HEK293T (cell line): ENCODE measurements at regions not wholly inside any gene's neighbourhood (a gene's known extent, or its start where the extent isn't known, plus 50 kb on each side); places are given as distances from the start of the nearest gene placed in this dataset.

Source experiments
- CTCF ChIA-PET: fragments of 350-600 bp; formaldehyde crosslinking; extraction: SDS; loops from one replicate; lab custom pipeline; 2021; ENCODE audit warnings: antibody characterized with exemption, inconsistent platforms; lab: Yijun Ruan, JAX
- POLR2A ChIA-PET: fragments of 350-600 bp; formaldehyde crosslinking; extraction: SDS; loops from one replicate; lab custom pipeline; 2020; ENCODE audit warnings: antibody characterized with exemption, inconsistent platforms; lab: Yijun Ruan, JAX
- DNase-seq: peaks from one replicate; pipeline ENCODE4 v3.0.0; 2012; ENCODE audit warnings: mixed read lengths; ENCODE audit errors: extremely low spot score
- ARNT ChIP-seq: fragments of 450-650 bp; IDR thresholded peaks from 2 replicates; pipeline ENCODE4 v1.6.1; 2017; ENCODE audit warnings: mild to moderate bottlenecking
- BHLHE40 ChIP-seq: fragments of 450-650 bp; IDR thresholded peaks from 2 replicates; pipeline ENCODE4 v1.6.1; 2016; ENCODE audit warnings: mild to moderate bottlenecking, moderate library complexity, borderline replicate concordance
- CTBP1 ChIP-seq: fragments of 450-650 bp; IDR thresholded peaks from 2 replicates; pipeline ENCODE4 v1.6.1; 2016; ENCODE audit warnings: borderline replicate concordance
- ELF4 ChIP-seq: fragments of 450-650 bp; IDR thresholded peaks from 2 replicates; pipeline ENCODE4 v1.6.1; 2017; ENCODE audit warnings: antibody characterized with exemption
- FOXA1 ChIP-seq: fragments of 450-650 bp; IDR thresholded peaks from 2 replicates; pipeline ENCODE4 v1.6.1; 2016; ENCODE audit warnings: mild to moderate bottlenecking
- FOXK2 ChIP-seq: fragments of 450-650 bp; IDR thresholded peaks from 2 replicates; pipeline ENCODE4 v1.6.1; 2016; ENCODE audit warnings: mild to moderate bottlenecking
- FOXM1 ChIP-seq: fragments of 450-650 bp; IDR thresholded peaks from 2 replicates; pipeline ENCODE4 v1.6.1; 2017; ENCODE audit warnings: mild to moderate bottlenecking, borderline replicate concordance
- HDGF ChIP-seq: fragments of 450-650 bp; IDR thresholded peaks from 2 replicates; pipeline ENCODE4 v1.6.1; 2017; ENCODE audit warnings: antibody characterized with exemption, borderline replicate concordance
- L3MBTL2 ChIP-seq: fragments of 450-650 bp; conservative IDR thresholded peaks from 2 replicates; pipeline ENCODE4 v1.6.1; 2016; ENCODE audit warnings: mild to moderate bottlenecking
- LEF1 ChIP-seq: fragments of 450-650 bp; IDR thresholded peaks from 2 replicates; pipeline ENCODE4 v1.6.1; 2017; ENCODE audit warnings: mild to moderate bottlenecking, borderline replicate concordance
- NFRKB ChIP-seq: fragments of 450-650 bp; IDR thresholded peaks from 2 replicates; pipeline ENCODE4 v1.6.1; 2016; ENCODE audit warnings: mild to moderate bottlenecking, moderate library complexity
- SP1 ChIP-seq: fragments of 450-650 bp; IDR thresholded peaks from 2 replicates; pipeline ENCODE4 v1.6.1; 2017
- SUZ12 ChIP-seq: fragments of 450-650 bp; IDR thresholded peaks from 2 replicates; pipeline ENCODE4 v1.6.1; 2016; ENCODE audit warnings: mild to moderate bottlenecking
- TARDBP ChIP-seq: fragments of 450-650 bp; IDR thresholded peaks from 2 replicates; pipeline ENCODE4 v1.6.1; 2016
- ZNF384 ChIP-seq: fragments of 450-650 bp; IDR thresholded peaks from 2 replicates; pipeline ENCODE4 v1.6.1; 2016
- TF ChIP-seq, protein P1 (sequence below): fragments of 450-650 bp; IDR thresholded peaks from 2 replicates; pipeline ENCODE4 v1.6.1; 2016

DNA sequence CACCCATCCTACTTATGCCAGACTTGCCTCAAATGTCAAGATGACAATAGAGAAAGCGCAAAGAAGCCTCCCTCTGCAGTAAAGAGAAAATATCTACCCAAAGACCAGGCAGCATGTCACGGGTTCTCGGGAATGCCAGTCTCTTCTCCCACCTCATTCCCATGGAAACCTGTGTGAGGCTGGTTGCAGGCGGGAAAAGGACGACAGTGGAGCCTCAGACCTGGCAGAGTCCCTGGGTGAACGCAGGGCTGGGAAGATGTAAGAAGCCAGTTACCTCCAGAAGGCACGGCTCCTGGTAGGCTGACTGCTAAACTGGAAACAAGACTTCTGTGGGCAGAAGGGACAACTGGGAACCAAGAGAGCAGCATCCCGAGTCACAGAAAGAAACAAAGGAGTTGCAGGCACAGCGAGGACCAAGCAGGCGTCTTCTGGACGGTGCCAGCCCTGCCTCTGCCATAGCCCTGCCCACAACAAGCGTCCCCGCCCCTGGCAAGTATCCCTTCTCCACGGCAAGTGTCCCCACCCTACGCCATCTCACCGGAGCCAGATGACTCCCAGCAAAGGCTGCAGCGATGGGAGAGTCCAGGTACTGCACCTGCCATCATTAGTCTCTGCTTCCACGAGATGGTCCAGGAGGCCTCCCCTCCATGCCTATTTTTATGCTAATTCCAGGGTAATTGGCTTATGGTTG, 440.8 kb upstream of the MYT1L start:
- no peak for DNase-seq
- CTCF ChIA-PET = no interaction called here
- TF ChIP-seq SUZ12 (no peak), NFRKB (no peak), CTBP1 (no peak), FOXM1 (no peak), FOXA1 (no peak), BHLHE40 (no peak), SP1 (no peak), ARNT (no peak), TARDBP (no peak), FOXK2 (no peak), ZNF384 (no peak), L3MBTL2 (no peak), ELF4 (no peak), LEF1 (no peak), HDGF (no peak)
- TF ChIP-seq, protein P1, sequence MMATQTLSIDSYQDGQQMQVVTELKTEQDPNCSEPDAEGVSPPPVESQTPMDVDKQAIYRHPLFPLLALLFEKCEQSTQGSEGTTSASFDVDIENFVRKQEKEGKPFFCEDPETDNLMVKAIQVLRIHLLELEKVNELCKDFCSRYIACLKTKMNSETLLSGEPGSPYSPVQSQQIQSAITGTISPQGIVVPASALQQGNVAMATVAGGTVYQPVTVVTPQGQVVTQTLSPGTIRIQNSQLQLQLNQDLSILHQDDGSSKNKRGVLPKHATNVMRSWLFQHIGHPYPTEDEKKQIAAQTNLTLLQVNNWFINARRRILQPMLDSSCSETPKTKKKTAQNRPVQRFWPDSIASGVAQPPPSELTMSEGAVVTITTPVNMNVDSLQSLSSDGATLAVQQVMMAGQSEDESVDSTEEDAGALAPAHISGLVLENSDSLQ = no peak
- POLR2A ChIA-PET = no interaction called here

DNA sequence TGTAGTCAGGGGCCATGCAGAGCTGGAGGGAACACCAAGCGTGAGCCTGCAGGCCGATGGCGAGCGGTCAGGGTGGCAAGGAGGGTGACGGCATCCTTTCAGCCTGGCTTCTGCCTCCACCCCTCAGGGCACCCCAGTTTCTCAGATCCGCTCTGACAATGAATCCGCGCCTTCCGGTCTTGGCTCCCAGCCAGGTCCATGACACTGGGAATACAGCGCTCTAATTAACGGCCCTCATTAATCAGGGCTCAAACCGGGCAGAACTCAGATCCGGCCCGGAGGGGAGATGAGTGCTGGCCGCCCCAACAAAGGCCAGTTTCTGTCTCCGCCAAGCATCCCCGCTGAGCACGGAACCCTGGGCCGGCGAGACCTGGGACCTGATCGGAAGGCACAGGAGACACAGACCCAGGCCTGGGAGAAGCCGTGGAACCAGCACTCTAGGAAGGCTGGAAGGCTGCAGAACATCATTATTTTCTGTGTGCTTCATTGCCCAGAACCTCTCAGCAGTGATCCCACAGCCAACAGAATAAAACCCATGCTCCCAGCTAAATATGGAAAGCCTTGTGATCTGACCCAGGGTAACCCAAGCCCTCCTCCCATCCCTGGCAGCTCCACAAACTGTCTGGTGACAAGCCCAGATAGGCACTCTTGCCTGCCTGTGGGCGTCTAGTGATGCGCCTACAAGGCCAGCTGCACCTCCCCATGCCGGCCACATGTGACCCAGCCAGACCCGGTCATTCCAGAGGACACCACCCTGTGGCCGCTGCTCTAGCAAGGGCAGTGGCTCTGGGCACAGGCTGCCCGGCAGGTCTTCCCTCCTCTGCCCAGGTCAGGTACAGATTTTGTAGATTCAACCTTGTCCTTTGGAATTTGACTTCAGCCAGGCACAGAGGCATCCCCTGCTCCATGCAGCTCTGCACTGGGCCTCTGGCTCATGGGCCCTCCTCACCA, 438.7 kb upstream of the MYT1L start:
- DNase-seq = no peak
- TF ChIP-seq CTBP1 (no peak), HDGF (no peak), SP1 (no peak), TARDBP (no peak), ELF4 (no peak), L3MBTL2 (no peak), BHLHE40 (no peak), FOXM1 (no peak), FOXK2 (no peak)
- POLR2A ChIA-PET = no interaction called here

DNA sequence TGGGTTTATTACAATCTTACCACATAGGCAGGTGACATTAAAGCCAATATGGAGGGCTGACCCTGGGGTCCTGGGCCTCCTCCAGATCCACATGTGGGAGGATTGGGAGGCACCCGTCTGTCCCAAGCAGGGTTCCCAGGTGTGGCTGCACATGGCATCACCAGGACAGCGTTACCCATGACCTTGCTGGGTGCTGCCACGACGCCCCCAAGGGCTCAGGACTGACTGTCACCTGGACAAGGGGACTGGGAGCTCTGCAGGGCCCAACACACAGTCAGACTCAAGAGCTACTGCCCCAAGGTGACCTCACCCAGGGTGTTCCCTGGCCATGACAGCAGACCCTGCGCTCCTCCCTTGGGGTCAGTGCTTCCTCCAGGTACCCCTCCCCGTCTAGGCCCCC, 437.4 kb upstream of the MYT1L start:
- POLR2A ChIA-PET = no interaction called here
- CTCF ChIA-PET = no interaction called here
- DNase-seq = no peak
- TF ChIP-seq SP1 (no peak), ARNT (no peak)
- TF ChIP-seq, protein P1 = no peak

More for the DNA sequence above, 438.7 kb upstream of the MYT1L start:
- CTCF ChIA-PET = no interaction called here

DNA sequence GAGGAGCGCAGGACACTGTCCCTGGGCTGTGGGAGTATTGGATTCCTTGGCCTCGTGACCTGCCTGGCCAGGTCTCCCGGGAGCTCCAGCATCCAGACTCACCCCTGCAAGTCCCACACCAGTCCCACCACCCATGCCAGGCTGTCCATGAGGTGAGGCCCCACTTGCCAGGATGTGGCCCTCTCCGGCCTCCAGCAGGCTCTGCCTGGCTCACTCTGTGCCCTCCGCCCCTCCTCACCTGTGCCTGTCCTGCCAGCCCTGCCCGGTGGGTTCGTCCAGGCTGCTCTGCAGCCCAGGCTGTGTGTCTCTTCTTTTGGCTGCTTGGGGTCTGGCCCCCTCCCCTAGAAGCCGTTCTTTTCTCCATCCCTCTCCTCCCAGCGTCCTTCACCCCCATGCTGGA, 436.8 kb upstream of the MYT1L start:
- no peak for TF ChIP-seq CTBP1
- TF ChIP-seq ARNT = no peak
- TF ChIP-seq FOXK2 = no peak
- TF ChIP-seq, protein P1 = no peak
- no peak for TF ChIP-seq TARDBP
- no peak for TF ChIP-seq HDGF
- TF ChIP-seq FOXA1 = no peak
- no peak for TF ChIP-seq NFRKB
- TF ChIP-seq BHLHE40 = no peak
- TF ChIP-seq FOXM1 = no peak
- no peak for TF ChIP-seq SUZ12
- TF ChIP-seq L3MBTL2 = no peak
- no peak for TF ChIP-seq ZNF384
- TF ChIP-seq SP1 = no peak
- ChIA-PET POLR2A (no interaction called here), CTCF (no interaction called here)
- DNase-seq = no peak

DNA sequence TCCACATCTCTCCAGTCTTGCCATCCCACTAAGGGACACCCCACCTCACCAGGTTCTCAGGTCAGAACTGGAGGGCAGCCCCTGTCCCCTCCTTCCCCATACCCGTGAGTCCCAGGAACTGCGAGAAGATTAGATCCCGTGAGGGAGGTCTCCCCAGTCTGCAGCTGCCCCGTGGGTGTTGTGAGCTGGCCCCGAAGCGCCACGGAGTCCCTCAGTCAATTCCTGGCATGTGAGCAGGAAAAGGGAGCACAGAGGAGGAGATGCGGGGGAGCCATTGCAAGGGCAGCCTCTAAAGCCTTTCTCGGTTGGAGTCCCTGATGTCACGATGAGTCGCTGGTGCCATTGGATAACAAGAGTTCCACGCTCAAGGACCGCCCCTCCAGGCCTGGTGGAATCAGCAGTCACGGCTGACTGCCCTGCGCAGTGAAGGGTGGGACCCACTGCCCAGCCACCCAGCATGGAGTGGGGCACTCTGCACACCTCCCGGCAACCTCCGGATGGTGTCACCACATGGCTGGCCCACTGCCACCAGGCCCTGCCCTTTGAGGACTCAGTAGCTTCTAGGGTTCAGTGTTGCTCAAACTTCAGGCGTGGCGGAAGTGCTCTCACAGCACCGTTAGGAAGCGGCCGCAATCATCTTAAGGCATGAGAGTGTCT, 434.9 kb upstream of the MYT1L start:
- ChIA-PET POLR2A (no interaction called here), CTCF (no interaction called here)
- DNase-seq = no peak
- TF ChIP-seq CTBP1 (no peak), ELF4 (no peak), FOXK2 (no peak)
